Naive thymus-derived CD4-positive, alpha-beta T cell (primary cell): ENCODE measurements at regions not wholly inside any gene's neighbourhood (a gene's known extent, or its start where the extent isn't known, plus 50 kb on each side); places are given as distances from the start of the nearest gene placed in this dataset.

Source experiments
- ATAC-seq: fragments of 150-1000 bp; cut with Tn5 transposase; 2 replicates; pipeline ENCODE4 v1.10.0; 2021; ENCODE audit warnings: mild to moderate bottlenecking, moderate library complexity
- CTCF ChIA-PET: fragments of 350-600 bp; sonication (Branson Sonifier 250); formaldehyde crosslinking; loops from one replicate; lab custom pipeline; 2021; ENCODE audit warnings: antibody characterized with exemption; lab: Charles Lee
- POLR2A ChIA-PET: fragments of 350-600 bp; sonication (Branson Sonifier 250); formaldehyde crosslinking; loops from one replicate; lab custom pipeline; 2021; ENCODE audit warnings: antibody characterized with exemption, inconsistent platforms; lab: Charles Lee
- DNase-seq, 9 donors: peaks; one replicate each; pipeline versions ENCODE4 v3.0.0 to v3.0.0-alpha.2; 2020 to 2022; ENCODE audit warnings: mixed read lengths in 1 of 9
- H3K27ac ChIP-seq: one replicate; pipeline ENCODE4 v1.7.0; 2013; ENCODE audit warnings: mild to moderate bottlenecking, low read depth, low read length, moderate library complexity
- H3K27me3 ChIP-seq, 2 donors: one replicate each; pipeline ENCODE4 v1.7.0; 2013; ENCODE audit warnings: low read length in 2 of 2, mild to moderate bottlenecking in 2 of 2, moderate library complexity in 2 of 2; ENCODE audit not compliant: control insufficient read depth in 2 of 2, insufficient read depth in 2 of 2
- H3K36me3 ChIP-seq, 3 experiments: 1 replicate in 2 of 3; 2 replicates in 1 of 3; pipeline ENCODE4 v1.7.0; 2013; ENCODE audit warnings: low read length in 3 of 3, mild to moderate bottlenecking in 3 of 3, moderate library complexity in 1 of 3; ENCODE audit not compliant: insufficient read depth in 3 of 3, control insufficient read depth in 2 of 3
- H3K4me1 ChIP-seq, 2 donors: one replicate each; pipeline ENCODE4 v1.7.0; 2013; ENCODE audit warnings: low read length in 2 of 2, mild to moderate bottlenecking in 2 of 2, moderate library complexity in 1 of 2; ENCODE audit not compliant: control insufficient read depth in 2 of 2, insufficient read depth in 2 of 2
- H3K4me3 ChIP-seq: 2 replicates; pipeline ENCODE4 v1.7.0; 2013; ENCODE audit warnings: mild to moderate bottlenecking, low read length
- H3K9me3 ChIP-seq, 3 experiments: 1 replicate in 2 of 3; 2 replicates in 1 of 3; pipeline ENCODE4 v1.7.0; 2013; ENCODE audit warnings: low read length in 3 of 3; ENCODE audit not compliant: control insufficient read depth in 2 of 3
- H3K27ac Mint-ChIP-seq, 9 donors: one replicate each; pipeline ENCODE4 v1.8.0; 2020 to 2022; ENCODE audit warnings: mixed read lengths in 9 of 9, mild to moderate bottlenecking in 8 of 9, moderate library complexity in 5 of 9, inconsistent platforms in 2 of 9
- H3K27me3 Mint-ChIP-seq, 5 donors: one replicate each; pipeline ENCODE4 v1.8.0; 2021 to 2022; ENCODE audit warnings: mixed read lengths in 5 of 5, mild to moderate bottlenecking in 1 of 5
- H3K36me3 Mint-ChIP-seq, 5 donors: one replicate each; pipeline ENCODE4 v1.8.0; 2020 to 2022; ENCODE audit warnings: mixed read lengths in 5 of 5, mild to moderate bottlenecking in 3 of 5, inconsistent platforms in 1 of 5
- H3K4me1 Mint-ChIP-seq, 7 donors: one replicate each; pipeline ENCODE4 v1.8.0; 2020 to 2022; ENCODE audit warnings: mixed read lengths in 7 of 7, mild to moderate bottlenecking in 3 of 7, inconsistent platforms in 1 of 7
- H3K4me3 Mint-ChIP-seq, 10 donors: one replicate each; pipeline ENCODE4 v1.8.0; 2020 to 2022; ENCODE audit warnings: mild to moderate bottlenecking in 10 of 10, mixed read lengths in 10 of 10, moderate library complexity in 6 of 10, inconsistent platforms in 2 of 10
- H3K9me3 Mint-ChIP-seq, 11 donors: one replicate each; pipeline ENCODE4 v1.8.0; 2020 to 2022; ENCODE audit warnings: mixed read lengths in 11 of 11, mild to moderate bottlenecking in 4 of 11, inconsistent platforms in 1 of 11, moderate library complexity in 1 of 11
- intact Hi-C, 2 donors: fragments of 100-400 bp; cut with micrococcal nuclease; formaldehyde crosslinking; loops; one replicate each; pipeline ENCODE4 v1.15.1; 2023

DNA sequence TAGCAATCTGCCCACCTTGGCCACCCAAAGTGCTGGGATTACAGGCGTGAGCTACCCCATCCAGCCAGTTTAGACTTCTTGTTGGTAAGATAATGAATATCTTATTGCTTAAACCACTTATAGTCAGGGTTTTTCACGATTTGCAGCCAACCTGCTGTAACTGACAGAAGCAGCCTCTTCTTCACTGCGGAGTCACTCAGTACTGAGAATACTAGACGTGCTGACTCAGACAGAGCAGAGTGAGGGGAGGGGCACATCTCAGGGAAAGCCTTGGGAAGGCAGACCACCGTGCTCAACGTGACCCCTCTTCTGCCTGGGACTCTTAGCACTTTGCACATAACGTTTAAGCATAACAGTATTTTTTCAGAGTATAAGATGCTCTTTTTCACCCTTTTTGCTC is 74.3 kb upstream of the ARHGEF7 start:
- CTCF ChIA-PET: no interaction called here
- Mint-ChIP-seq H3K4me3 (no peak overlapping the region), H3K9me3 (no peaks in the 10 kb centered on the region), H3K27me3 (peaks cover 18 to 38% (median 25%) of the 10 kb centered on the region in 5 donors), H3K36me3 (no peaks in the 10 kb centered on the region), H3K27ac (no peak overlapping the region), H3K4me1 (peaks cover 0 to 3% (median 0%) of the 10 kb centered on the region in 7 donors)
- H3K27me3 ChIP-seq: no peaks in the 10 kb centered on the region
- no peak overlapping the region for H3K27ac ChIP-seq
- no peak overlapping the region for H3K4me3 ChIP-seq
- no peaks in the 10 kb centered on the region for H3K36me3 ChIP-seq
- DNase-seq (no peak), ATAC-seq (no peak)
- intact Hi-C loops: no loop called here
- no peaks in the 10 kb centered on the region for H3K9me3 ChIP-seq
- no peaks in the 10 kb centered on the region for H3K4me1 ChIP-seq
- POLR2A ChIA-PET: no interaction called here

DNA sequence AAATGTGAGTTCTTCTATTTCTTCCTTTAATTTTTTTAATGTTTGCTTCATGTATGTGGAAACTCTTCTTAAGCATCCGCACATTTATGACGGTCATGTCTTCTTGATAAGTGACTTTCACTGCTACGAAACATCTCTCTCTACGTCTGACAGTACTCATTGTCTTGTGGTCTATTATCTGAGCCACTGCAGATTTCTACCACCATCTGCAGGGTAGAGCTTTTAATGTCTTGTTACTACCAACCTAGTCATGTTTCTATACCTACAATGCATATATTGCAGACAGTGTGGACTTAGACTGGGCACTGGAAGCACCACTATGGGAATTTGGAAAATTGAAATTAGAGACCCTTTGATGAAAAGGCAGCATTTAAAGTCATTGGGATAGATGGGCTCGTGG is 75.4 kb upstream of the ARHGEF7 start:
- DNase-seq (no peak), ATAC-seq (no peak)
- Histone ChIP-seq H3K36me3 (no peaks in the 10 kb centered on the region), H3K4me1 (no peaks in the 10 kb centered on the region), H3K4me3 (no peak overlapping the region), H3K27ac (no peak overlapping the region), H3K27me3 (no peaks in the 10 kb centered on the region), H3K9me3 (no peaks in the 10 kb centered on the region)
- no peaks in the 10 kb centered on the region for H3K36me3 Mint-ChIP-seq
- ChIA-PET POLR2A (no interaction called here), CTCF (no interaction called here)
- no peak overlapping the region for H3K4me3 Mint-ChIP-seq
- no peaks in the 10 kb centered on the region for H3K9me3 Mint-ChIP-seq
- no peak overlapping the region for H3K27ac Mint-ChIP-seq
- intact Hi-C loops: no loop called here
- H3K4me1 Mint-ChIP-seq: peaks cover 0 to 3% (median 0%) of the 10 kb centered on the region in 7 donors
- H3K27me3 Mint-ChIP-seq: peaks cover 22 to 39% (median 25%) of the 10 kb centered on the region in 5 donors

DNA sequence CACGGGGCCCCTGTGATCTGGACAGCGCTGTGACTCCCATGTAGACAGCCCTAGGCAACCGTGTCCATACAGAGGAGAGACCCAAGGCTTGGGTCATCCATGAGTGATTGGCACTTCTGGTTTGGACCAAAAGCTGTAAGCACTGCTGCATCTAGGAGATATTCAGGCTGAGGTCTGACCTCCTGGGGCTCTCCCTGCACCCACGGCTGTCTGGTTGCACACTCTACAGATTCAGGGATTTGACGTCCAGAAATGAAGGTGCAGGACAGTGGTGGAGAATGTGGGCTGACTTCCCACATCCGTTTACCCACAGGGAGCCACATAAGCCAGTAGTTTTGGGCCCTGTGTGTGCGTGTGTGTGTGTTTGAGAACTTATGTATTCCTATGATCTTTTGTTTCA is 76.2 kb upstream of the ARHGEF7 start:
- Histone ChIP-seq H3K4me1 (no peaks in the 10 kb centered on the region), H3K27ac (no peak overlapping the region), H3K36me3 (no peaks in the 10 kb centered on the region), H3K27me3 (no peaks in the 10 kb centered on the region), H3K9me3 (no peaks in the 10 kb centered on the region), H3K4me3 (no peak overlapping the region)
- ChIA-PET POLR2A (no interaction called here), CTCF (no interaction called here)
- Mint-ChIP-seq H3K27ac (no peak overlapping the region), H3K4me1 (peaks cover 0 to 2% (median 0%) of the 10 kb centered on the region in 7 donors), H3K27me3 (peaks cover 24 to 43% (median 29%) of the 10 kb centered on the region in 5 donors), H3K36me3 (no peaks in the 10 kb centered on the region), H3K4me3 (no peak overlapping the region), H3K9me3 (no peaks in the 10 kb centered on the region)
- DNase-seq (no peak), ATAC-seq (no peak)
- intact Hi-C loops: no loop called here

DNA sequence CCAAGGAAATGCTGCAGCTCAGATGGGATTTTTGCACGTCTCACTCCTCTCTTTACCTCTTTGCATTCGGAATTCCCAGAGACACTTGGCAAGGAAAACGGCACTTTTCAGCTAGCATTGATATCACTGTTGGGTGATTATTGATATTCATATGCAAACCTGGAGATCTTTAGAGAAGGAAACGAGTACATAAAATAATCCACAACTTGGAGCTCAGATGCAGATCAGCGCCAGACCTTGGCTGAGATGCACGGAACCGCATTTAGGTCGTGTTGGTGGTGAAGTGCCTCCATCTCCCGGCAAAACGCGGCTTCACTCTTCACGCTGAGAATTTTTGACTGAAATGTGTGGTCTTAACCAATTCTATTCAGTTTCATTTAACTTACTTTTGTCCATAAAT is 77.2 kb upstream of the ARHGEF7 start:
- Histone ChIP-seq H3K4me3 (no peak overlapping the region), H3K27me3 (no peaks in the 10 kb centered on the region), H3K36me3 (no peaks in the 10 kb centered on the region), H3K4me1 (no peaks in the 10 kb centered on the region), H3K27ac (no peak overlapping the region), H3K9me3 (no peaks in the 10 kb centered on the region)
- CTCF ChIA-PET: no interaction called here
- ATAC-seq: no peak
- H3K4me1 Mint-ChIP-seq: peaks cover 0 to 2% (median 0%) of the 10 kb centered on the region in 7 donors
- intact Hi-C loops: no loop called here
- no peaks in the 10 kb centered on the region for H3K9me3 Mint-ChIP-seq
- H3K27me3 Mint-ChIP-seq: peaks cover 24 to 45% (median 36%) of the 10 kb centered on the region in 5 donors
- H3K36me3 Mint-ChIP-seq: no peaks in the 10 kb centered on the region
- no peak overlapping the region for H3K27ac Mint-ChIP-seq
- POLR2A ChIA-PET: no interaction called here
- no peak overlapping the region for H3K4me3 Mint-ChIP-seq
- DNase-seq: no peak

DNA sequence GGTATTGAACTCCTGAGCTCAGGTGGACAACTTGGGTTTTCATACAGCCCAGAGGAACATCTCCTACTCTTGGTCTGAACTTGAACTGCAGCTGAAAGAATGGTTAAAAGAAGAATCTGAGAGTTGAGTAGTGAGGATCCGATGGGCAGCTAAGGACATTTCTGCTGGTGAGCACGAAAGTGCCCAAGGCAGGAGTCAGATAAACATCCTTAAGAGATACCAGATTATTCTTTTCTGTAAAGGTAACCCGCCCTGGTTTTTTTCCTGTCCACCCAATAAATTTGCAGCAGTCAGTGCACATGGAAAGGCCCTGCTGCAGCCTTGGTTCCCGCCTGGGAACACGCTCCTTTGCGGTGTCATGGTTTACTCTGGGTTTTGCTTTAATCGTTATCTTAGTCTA is 78.4 kb upstream of the ARHGEF7 start:
- H3K27ac ChIP-seq: no peak overlapping the region
- no peaks in the 10 kb centered on the region for H3K4me1 ChIP-seq
- Mint-ChIP-seq H3K36me3 (no peaks in the 10 kb centered on the region), H3K27ac (no peak overlapping the region), H3K4me3 (no peak overlapping the region), H3K4me1 (no peaks in the 10 kb centered on the region), H3K27me3 (peaks cover 16 to 40% (median 29%) of the 10 kb centered on the region in 5 donors), H3K9me3 (no peaks in the 10 kb centered on the region)
- ChIA-PET CTCF (no interaction called here), POLR2A (no interaction called here)
- H3K4me3 ChIP-seq: no peak overlapping the region
- H3K27me3 ChIP-seq: no peaks in the 10 kb centered on the region
- H3K9me3 ChIP-seq: no peaks in the 10 kb centered on the region
- DNase-seq: no peak
- no peak for ATAC-seq
- intact Hi-C loops: no loop called here
- no peaks in the 10 kb centered on the region for H3K36me3 ChIP-seq

DNA sequence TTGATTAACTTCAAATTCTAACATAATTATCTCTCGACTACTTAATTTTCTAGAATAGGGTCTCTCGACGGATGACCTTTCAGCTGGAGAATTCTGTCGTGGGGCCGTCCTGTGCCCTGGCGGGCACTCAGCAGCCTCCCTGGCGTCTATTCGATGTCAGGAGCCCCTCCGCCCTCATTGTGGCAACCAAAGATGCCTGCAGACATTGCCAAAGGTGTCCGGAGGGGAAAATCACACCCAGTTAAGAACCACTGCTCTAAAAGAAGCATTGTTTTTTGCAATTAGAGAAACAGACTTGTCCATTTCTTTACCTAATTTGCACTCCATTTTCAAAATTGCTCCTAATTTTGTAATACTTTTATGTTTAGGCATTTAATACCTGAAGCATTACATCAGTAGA is 79.2 kb upstream of the ARHGEF7 start:
- CTCF ChIA-PET: no interaction called here
- no peaks in the 10 kb centered on the region for H3K36me3 Mint-ChIP-seq
- Histone ChIP-seq H3K27ac (no peak overlapping the region), H3K4me1 (no peaks in the 10 kb centered on the region), H3K27me3 (no peaks in the 10 kb centered on the region), H3K9me3 (no peaks in the 10 kb centered on the region), H3K36me3 (no peaks in the 10 kb centered on the region), H3K4me3 (no peak overlapping the region)
- DNase-seq (no peak), ATAC-seq (no peak)
- peaks cover 14 to 36% (median 27%) of the 10 kb centered on the region in 5 donors for H3K27me3 Mint-ChIP-seq
- no peaks in the 10 kb centered on the region for H3K9me3 Mint-ChIP-seq
- POLR2A ChIA-PET: no interaction called here
- H3K4me3 Mint-ChIP-seq: no peak overlapping the region
- intact Hi-C loops: no loop called here
- H3K27ac Mint-ChIP-seq: no peak overlapping the region
- H3K4me1 Mint-ChIP-seq: no peaks in the 10 kb centered on the region

DNA sequence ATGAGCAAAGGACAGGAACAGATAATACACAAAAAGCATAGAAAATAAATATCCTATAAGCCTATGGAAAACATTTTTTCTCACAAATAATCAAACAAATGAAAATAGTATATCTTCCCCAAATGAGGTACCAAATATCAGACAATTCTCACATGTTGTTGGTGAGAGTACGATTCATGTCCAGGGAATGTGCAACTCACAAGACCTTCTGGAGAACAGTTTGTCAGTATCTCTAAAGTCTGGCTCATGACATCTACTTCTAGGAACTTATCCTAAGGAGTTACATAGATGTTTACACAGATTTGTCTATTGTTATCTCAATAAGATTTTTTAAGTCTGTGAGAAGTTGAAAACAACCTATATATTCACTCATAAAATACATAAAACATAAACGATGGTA is 80.3 kb upstream of the ARHGEF7 start:
- Histone ChIP-seq H3K9me3 (no peaks in the 10 kb centered on the region), H3K27me3 (no peaks in the 10 kb centered on the region), H3K36me3 (no peaks in the 10 kb centered on the region), H3K4me3 (no peak overlapping the region), H3K4me1 (no peaks in the 10 kb centered on the region), H3K27ac (no peak overlapping the region)
- Mint-ChIP-seq H3K27me3 (peaks cover 12 to 32% (median 27%) of the 10 kb centered on the region in 5 donors), H3K4me3 (no peak overlapping the region), H3K9me3 (no peaks in the 10 kb centered on the region), H3K36me3 (no peaks in the 10 kb centered on the region), H3K27ac (no peak overlapping the region), H3K4me1 (no peaks in the 10 kb centered on the region)
- POLR2A ChIA-PET: no interaction called here
- DNase-seq: no peak
- no peak for ATAC-seq
- intact Hi-C loops: no loop called here
- CTCF ChIA-PET: no interaction called here
